HG03469 (cell line): ENCODE measurements at regions not wholly inside any gene's neighbourhood (a gene's known extent, or its start where the extent isn't known, plus 50 kb on each side); places are given as distances from the start of the nearest gene placed in this dataset.

Experiments used
- ATAC-seq: cut with Tn5 transposase; IDR thresholded peaks from one replicate; pipeline ENCODE4 v1.9.1; 2021; ENCODE audit warnings: mild to moderate bottlenecking, moderate library complexity, moderate number of reproducible peaks; ENCODE audit not compliant: unreplicated experiment

- no peak for ATAC-seq
Measured at GRCh38 chr20:12020846-12021245, 103.2 kb downstream of the BTBD3 start.

DNA sequence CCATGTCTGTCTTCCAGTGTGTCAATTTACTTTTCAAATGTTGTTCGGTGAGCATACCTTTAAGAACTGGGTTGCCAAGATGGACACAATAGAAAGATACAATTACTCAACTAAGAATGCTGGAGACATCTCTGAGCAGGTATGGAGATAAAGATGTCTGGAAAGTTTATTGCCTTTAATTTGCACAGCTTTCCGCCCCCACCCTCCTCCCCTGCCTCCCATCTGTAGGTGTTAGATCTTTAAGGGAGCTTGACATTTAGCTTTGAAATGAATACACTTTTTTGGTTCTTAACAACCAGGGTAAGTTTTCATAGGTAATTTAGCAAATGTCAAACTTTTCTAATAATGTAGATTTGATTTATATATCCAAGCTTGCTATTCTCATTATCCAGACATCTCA is 104.4 kb downstream of the BTBD3 start:
- ATAC-seq: no peak

DNA sequence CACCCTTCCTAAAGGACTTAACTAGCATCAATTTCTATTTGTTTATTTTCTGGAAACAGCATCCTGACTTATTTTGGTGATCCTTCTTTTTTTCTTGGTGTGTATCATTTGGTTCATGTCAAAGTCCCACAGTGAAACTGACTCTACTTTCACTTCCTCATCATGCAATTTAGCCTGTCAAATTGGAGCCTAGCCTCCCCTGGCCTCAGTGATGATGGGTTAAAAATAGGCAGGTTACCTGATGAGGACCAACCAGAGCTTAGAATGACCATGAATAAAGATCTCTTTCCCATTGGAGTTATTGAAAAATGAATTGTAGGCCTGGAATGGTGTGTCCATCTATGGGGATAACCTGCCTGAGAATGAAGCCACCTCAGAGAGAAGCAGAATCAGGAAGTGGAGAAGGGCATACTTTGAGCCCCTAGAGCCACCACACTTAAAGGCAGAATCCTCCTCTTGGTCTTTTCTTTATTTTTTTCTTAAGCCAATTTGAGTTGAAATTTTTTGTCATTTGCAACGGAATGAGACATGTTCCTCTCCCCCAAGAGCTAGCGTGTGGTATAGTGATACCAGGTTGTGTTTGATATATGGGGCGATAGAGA is 105.6 kb downstream of the BTBD3 start:
- ATAC-seq: no peak

DNA sequence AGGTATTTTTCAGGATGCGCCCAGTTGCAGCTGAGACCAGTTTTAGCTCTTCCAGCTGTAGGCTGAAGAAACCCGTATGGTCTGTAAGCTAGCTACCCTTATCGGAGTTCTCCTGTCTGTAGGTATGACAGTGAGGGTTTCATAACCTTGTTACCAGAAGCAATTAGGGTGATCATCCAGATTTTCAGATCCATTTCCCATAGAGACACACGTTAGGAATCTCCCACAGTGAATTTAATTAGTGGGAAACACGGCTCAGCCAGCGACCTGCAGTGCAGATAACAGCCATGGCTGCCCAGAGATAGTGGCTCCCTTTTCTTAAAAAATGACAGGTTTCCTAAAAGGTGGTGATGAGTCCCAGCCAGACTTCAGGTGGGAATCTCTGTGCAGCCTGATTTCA is 111.1 kb downstream of the BTBD3 start:
- no peak for ATAC-seq

GRCh38 chr20:12030470-12030869 is 112.8 kb downstream of the BTBD3 start:
- ATAC-seq: no peak

GRCh38 chr20:12036142-12036541 is 118.4 kb downstream of the BTBD3 start:
- ATAC-seq: no peak

DNA sequence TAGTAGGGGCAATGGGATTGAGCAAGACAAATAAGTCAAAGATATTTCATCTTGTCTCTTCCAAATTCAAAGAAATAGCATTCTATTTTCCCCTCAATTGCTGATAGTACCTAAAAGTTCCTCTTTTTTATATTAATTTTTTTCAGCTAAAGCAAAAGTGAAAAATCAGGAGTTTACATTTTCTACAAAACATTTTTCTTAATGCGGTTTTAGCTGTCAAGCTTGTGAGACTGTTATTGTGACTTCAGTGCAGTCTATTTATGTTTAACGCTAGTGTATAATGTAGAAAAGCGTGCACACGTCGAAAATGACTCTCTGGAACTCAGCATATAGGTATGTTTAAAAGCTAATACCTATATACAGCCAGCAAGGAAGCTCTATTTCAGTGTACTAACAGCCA is 119.8 kb downstream of the BTBD3 start:
- no peak for ATAC-seq

GRCh38 chr20:12040261-12040660 is 122.6 kb downstream of the BTBD3 start:
- ATAC-seq: no peak

DNA sequence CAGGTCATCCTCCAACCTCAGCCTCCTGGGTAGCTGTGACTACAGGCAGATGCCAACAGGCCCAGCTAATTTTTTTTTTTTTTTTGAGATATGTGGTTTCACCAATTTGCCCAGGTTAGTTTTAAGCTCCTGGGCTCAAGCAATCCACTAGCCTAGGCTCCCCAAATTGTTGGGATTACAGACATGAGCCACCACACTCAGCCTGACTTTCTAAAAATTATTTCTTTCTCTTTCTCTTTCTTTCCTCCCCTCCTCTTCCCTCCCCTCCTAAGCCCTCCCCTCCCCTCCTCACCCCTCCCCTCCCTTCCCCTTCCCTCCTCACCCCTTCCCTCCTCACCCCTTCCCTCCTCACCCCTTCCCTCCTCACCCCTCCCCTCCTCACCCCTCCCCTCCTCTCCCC is 127.3 kb downstream of the BTBD3 start:
- no peak for ATAC-seq

GRCh38 chr20:12047838-12048432 is 130.2 kb downstream of the BTBD3 start:
- ATAC-seq: no peak

DNA sequence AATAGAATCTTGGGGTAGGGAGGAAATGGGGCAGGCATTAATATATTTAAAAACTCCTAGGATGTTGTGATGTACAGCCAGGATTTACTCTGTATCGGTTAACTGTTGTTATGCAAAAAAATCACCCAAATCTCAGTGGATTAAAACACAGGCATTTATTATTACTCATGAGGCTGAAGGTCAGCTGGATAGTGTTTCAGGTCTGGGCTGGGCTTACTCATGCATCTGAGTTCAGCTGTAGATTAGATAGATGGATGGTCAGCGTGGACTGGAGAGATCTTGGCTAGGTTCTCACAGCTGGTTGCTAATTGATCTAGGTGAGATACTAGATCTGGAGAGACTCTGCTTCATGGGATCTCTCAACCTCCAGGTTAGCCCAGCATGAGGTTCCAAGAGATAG is 131.4 kb downstream of the BTBD3 start:
- no peak for ATAC-seq

- no peak for ATAC-seq
Measured at GRCh38 chr20:12051206-12052163, 133.8 kb downstream of the BTBD3 start.

DNA sequence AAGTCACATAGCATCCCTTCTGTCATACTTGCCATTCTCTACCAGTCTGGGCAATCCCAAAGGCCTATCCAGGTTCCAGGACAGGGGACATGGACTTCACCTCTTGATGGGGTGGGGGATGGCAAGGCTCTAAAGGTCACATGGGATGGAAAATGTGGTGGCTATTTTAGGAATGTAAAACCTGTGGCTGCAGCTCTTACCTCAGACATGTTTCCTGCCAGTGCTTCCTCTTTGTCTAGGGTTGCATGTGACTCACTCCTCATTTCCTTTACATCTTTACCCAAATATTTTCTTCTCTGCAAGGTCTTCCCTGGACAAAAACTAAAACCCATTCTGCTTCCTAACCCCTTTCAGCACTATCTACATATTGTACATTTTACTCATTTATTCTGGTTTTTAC is 135.7 kb downstream of the BTBD3 start:
- ATAC-seq: no peak

DNA sequence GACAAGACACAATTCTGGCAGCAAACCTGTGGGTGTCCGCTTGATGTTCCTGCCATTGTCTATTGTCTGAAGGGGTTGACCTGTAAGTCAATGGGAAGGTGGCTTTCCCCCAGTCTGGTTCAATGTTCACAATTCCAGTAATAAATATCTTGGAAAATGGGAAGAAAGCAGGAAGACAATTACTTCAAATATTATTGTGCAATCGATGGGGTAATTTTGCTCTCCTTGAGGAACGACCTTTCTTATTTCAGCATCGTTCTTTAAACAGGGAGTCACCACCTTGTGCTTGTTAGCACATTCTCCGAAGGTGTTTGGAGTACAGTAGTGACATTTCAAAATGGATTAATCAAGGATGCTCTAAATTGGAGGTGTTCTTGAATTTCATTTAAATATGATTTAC is 136.9 kb downstream of the BTBD3 start:
- ATAC-seq: no peak

GRCh38 chr20:12055161-12055560 is 137.5 kb downstream of the BTBD3 start:
- no peak for ATAC-seq

DNA sequence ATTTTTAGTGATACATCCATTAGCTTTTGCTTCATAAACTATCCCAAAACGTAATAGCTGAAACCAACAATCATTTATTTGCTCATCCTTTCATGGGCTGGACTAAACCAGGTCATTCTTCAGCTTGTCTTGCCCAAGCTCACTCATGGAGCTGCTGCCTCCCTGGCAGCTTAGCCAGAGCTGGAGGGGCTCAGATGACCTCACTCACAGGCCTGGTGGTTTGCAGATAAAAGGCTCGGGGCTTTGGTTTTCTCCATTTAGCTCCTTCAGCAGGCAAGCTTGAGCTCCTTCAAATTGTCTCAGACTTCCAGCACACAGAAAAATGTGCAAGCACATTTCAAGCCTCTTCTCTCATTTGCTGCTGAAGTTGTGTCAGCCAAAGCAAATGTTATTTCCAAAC is 139.1 kb downstream of the BTBD3 start:
- no peak for ATAC-seq

- no peak for ATAC-seq
Measured at GRCh38 chr20:12057778-12058177, 140.1 kb downstream of the BTBD3 start.

DNA sequence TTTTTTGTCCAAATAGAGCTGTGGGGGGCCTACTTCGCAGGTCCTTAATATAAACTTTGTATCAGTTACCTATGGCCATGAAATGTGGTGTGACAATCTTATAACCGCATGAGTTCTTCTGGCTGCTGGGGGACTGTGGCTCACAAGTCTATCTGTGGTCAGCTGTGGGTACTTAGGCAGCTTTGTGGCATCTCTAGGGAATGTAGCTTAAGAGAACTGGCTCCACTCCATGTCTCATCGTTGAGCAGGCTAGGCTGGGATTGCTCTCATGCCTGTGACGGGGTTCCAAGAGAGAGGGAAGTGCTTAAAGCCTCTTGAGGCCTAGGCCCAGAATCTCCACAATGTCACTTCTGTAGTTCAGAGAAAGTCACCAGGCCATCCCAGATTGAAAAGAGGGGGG is 140.5 kb downstream of the BTBD3 start:
- no peak for ATAC-seq

DNA sequence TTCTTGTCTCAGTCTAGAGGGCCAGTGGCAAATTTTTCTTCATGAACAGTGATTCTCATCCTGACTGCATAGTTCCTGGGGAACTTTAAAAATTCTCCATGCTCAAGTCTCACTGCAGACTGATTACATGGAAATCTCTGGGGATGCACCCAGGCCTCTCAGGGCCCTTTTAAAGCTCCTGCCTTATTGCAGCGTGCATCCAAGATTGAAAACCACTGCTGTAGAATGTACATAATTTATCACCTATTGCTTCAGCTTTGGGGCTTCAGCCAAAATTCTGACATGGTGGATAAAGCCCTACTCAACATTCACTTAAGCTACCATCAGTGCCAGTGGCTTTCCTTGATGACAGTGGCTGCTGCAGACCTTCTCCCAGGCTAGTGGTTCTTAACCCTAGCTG is 143.8 kb downstream of the BTBD3 start:
- ATAC-seq: no peak

DNA sequence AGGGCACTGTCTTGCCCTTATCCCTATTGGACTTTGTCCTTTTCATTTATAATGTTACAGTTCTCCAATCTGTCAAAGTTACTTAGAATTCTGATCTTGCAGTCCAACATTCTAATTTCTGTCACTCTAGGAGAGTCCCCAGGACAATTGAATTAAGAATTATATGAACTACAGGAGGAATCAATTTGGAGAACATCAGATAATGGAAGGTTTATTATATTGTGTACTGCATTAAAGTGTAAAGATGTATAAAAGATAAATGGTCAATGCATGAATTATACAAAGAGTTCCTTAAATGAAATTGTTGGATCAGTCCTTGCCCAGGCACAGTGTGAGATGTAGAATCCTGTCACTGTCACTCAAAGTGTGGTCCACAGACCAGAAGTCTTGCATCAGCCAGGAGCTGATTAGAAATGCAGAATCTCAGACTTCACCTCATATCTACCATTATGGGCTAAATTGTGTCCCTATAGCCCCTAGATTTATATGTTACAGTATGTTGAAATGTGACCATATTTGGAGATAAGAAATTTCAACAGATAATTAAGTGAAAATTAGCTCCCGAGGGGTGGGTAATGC is 145.5 kb downstream of the BTBD3 start:
- no peak for ATAC-seq

GRCh38 chr20:12064540-12064939 is 146.8 kb downstream of the BTBD3 start:
- ATAC-seq: no peak

- ATAC-seq: no peak
Measured at GRCh38 chr20:12067686-12068085, 150.0 kb downstream of the BTBD3 start.
